Testis (tissue), 2 donors: ENCODE measurements at regions not wholly inside any gene's neighbourhood (a gene's known extent, or its start where the extent isn't known, plus 50 kb on each side); places are given as distances from the start of the nearest gene placed in this dataset.

Experiments
- CTCF ChIP-seq, 3 experiments: fragments of 450-650 bp in 2 of 3; fragments of 200-600 bp in 1 of 3; sonication (generic) in 1 of 3; IDR thresholded peaks; one replicate each; pipeline ENCODE4 v1.5.1; 2016 to 2019; ENCODE audit warnings: antibody characterized with exemption in 3 of 3, mild to moderate bottlenecking in 2 of 3, moderate library complexity in 1 of 3
- POLR2A ChIP-seq: fragments of 450-650 bp; IDR thresholded peaks from one replicate; pipeline ENCODE4 v1.6.1; 2017; ENCODE audit warnings: antibody characterized with exemption, mild to moderate bottlenecking, moderate library complexity

- TF ChIP-seq POLR2A (no peak), CTCF (IDR thresholded peaks at IDR 0.05) (no peak)
Observed at GRCh38 chr5:17064241-17064640, 128.2 kb upstream of the MYO10 start.
